ENCODE measurements at regions not wholly inside any gene's neighbourhood (a gene's known extent, or its start where the extent isn't known, plus 50 kb on each side); places are given as distances from the start of the nearest gene placed in this dataset.

DNA sequence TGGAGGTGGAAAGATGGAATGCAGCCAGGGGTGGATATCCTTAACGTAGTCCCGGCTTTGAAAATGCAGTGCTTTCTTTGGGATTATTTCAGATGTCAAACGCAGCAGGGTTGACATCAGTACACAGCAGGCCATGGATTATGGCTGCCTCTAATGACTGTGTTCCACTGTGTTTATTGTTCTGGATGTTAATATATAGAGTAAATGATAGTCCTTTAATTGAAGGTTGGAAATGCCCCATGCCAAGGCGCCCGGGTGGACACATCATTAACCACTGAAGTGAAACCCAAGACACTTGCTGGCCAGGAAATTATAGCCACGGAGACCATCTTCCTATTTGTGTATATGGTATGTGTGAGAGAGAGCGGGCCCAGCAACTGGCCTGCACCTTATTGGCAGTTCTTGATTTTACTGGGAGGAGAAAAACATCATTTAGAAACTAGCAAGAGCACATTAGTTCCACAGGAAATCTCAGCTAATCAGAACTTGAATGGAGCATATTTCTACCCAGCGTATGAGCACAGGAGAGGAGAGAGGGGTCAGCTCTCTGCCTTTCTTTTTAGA, 254.9 kb upstream of the RASGRP1 start:
- H3K23me2 ChIP-seq (ENCODE audit: low read depth, low read length): no peaks in the 10 kb centered on the region

More for the DNA sequence above, 254.9 kb upstream of the RASGRP1 start:
- Histone ChIP-seq H2BK12ac (ENCODE audit: low read depth, low read length) (no peak overlapping the region), H3K27ac (ENCODE audit: low read depth, low read length) (no peak overlapping the region), H3K4me1 (replicated peaks in 1 of 4; ENCODE audit: control insufficient read depth in 3 of 4, insufficient read depth in 4 of 4, low read length in 3 of 4) (0 out of 7 replicates have a peak, but pooled peaks cover 0 to 2% (median 0%) of the 10 kb centered on the region in 4 experiments), H3K56ac (replicated peaks; ENCODE audit: insufficient read length, low read depth, low read length) (no peak overlapping the region), H3K23ac (ENCODE audit: insufficient read length) (no peak overlapping the region), H2BK20ac (ENCODE audit: low read length) (0 out of 2 replicates have a peak overlapping the region, but pooled peaks have one; percentile 3), H3K14ac (ENCODE audit: insufficient read length) (no peak overlapping the region), H2BK120ac (replicated peaks; ENCODE audit: low read depth, low read length) (no peak overlapping the region), H4K8ac (ENCODE audit: extremely low read depth, insufficient read depth, low read length) (no peak overlapping the region), H3K4me3 (ENCODE audit: extremely low read depth in 1 of 4, insufficient read depth in 2 of 4, low read depth in 3 of 4, low read length in 4 of 4) (no peak overlapping the region), H3K9me3 (ENCODE audit: insufficient read depth in 2 of 2, low read depth in 1 of 2, low read length in 1 of 2) (no peaks in the 10 kb centered on the region), H3K9ac (replicated peaks in 1 of 4; ENCODE audit: extremely low read depth in 1 of 4, low read depth in 3 of 4, low read length in 3 of 4) (no peak overlapping the region), H2AFZ (ENCODE audit: low read length) (no peak overlapping the region), H3K4me2 (ENCODE audit: insufficient read depth in 1 of 2, low read depth in 2 of 2, low read length in 2 of 2) (no peak overlapping the region), H2AK5ac (ENCODE audit: low read depth, low read length) (no peak overlapping the region), H2BK5ac (ENCODE audit: low read depth, low read length) (no peak overlapping the region), H4K91ac (replicated peaks; ENCODE audit: insufficient read length, low read length) (no peak overlapping the region), H3K79me2 (ENCODE audit: control insufficient read depth in 1 of 2, insufficient read depth in 2 of 2, low read length in 2 of 2) (no peaks in the 10 kb centered on the region), H3K4ac (replicated peaks; ENCODE audit: insufficient read length, low read depth, low read length) (no peak overlapping the region), H2BK15ac (ENCODE audit: low read length) (no peak overlapping the region), H4K5ac (ENCODE audit: insufficient read length, low read depth, low read length) (no peak overlapping the region), H4K20me1 (replicated peaks in 1 of 2; ENCODE audit: control insufficient read depth in 1 of 2, insufficient read depth in 2 of 2, low read length in 2 of 2) (no peaks in the 10 kb centered on the region), H3K36me3 (ENCODE audit: control insufficient read depth in 2 of 4, insufficient read depth in 4 of 4, low read length in 3 of 4) (no peaks in the 10 kb centered on the region), H3K79me1 (ENCODE audit: low read depth, low read length) (no peaks in the 10 kb centered on the region), H3K18ac (ENCODE audit: extremely low read depth, low read length) (no peak overlapping the region), H3K27me3 (replicated peaks in 1 of 4; ENCODE audit: control insufficient read depth in 3 of 4, extremely low read depth in 1 of 4, insufficient read depth in 3 of 4, low read length in 3 of 4) (no peaks in the 10 kb centered on the region)
- POLR2A ChIA-PET (ENCODE audit: partially characterized antibody): interaction anchor here (0.6 kb wide), 1 partner anchor 32 kb away, joined by 5 read pairs; no protein-coding TSS in a partner anchor
- FAIRE-seq: no peak
- TF ChIP-seq, protein P1, sequence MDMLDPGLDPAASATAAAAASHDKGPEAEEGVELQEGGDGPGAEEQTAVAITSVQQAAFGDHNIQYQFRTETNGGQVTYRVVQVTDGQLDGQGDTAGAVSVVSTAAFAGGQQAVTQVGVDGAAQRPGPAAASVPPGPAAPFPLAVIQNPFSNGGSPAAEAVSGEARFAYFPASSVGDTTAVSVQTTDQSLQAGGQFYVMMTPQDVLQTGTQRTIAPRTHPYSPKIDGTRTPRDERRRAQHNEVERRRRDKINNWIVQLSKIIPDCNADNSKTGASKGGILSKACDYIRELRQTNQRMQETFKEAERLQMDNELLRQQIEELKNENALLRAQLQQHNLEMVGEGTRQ (IDR thresholded peaks at IDR 0.05; ENCODE audit: low read length): no peak
- TF ChIP-seq ZNF274 (IDR thresholded peaks at IDR 0.05; ENCODE audit: borderline replicate concordance, extremely low read depth, low read length) (no peak), BRCA1 (IDR thresholded peaks at IDR 0.05; ENCODE audit: low read depth, low read length) (no peak), TAF1 (IDR thresholded peaks at IDR 0.05; ENCODE audit: low read depth, low read length) (no peak), TEAD4 (IDR thresholded peaks at IDR 0.05; ENCODE audit: low read depth, low read length) (no peak), PHF8 (conservative IDR thresholded peaks at IDR 0.05; ENCODE audit: low read depth, low read length) (no peak), NANOG (IDR thresholded peaks at IDR 0.05; ENCODE audit: insufficient read depth, low read depth, low read length, poor library complexity, severe bottlenecking) (no peak), BACH1 (IDR thresholded peaks at IDR 0.05; ENCODE audit: low read length) (no peak), SIRT6 (IDR thresholded peaks at IDR 0.05; ENCODE audit: low read length) (no peak)
- TF ChIP-seq, protein P2, sequence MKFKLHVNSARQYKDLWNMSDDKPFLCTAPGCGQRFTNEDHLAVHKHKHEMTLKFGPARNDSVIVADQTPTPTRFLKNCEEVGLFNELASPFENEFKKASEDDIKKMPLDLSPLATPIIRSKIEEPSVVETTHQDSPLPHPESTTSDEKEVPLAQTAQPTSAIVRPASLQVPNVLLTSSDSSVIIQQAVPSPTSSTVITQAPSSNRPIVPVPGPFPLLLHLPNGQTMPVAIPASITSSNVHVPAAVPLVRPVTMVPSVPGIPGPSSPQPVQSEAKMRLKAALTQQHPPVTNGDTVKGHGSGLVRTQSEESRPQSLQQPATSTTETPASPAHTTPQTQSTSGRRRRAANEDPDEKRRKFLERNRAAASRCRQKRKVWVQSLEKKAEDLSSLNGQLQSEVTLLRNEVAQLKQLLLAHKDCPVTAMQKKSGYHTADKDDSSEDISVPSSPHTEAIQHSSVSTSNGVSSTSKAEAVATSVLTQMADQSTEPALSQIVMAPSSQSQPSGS (IDR thresholded peaks at IDR 0.05; ENCODE audit: low read length): no peak
- no peak for DNase-seq (ENCODE audit: low read depth in 1 of 2, low spot score in 2 of 2)
- 81% methylated on average over 8 of the region's 8 CpGs; no CpG with 5 or more reads in 1 of the 2 experiments for WGBS, 2 experiments (ENCODE audit: extremely low coverage in 1 of 2, insufficient coverage in 1 of 2, insufficient read length in 1 of 2, insufficient replicate concordance in 2 of 2, low coverage in 1 of 2, low lambda C conversion rate in 2 of 2, missing lambda C conversion rate in 1 of 2)
- CTCF ChIA-PET (ENCODE audit: partially characterized antibody): interaction anchor here (1.0 to 1.8 kb wide), 5 partner anchors 12 to 172 kb away, joined by 3 to 4 read pairs (median 3); no protein-coding TSS in a partner anchor
